ENCODE measurements at regions not wholly inside any gene's neighbourhood (a gene's known extent, or its start where the extent isn't known, plus 50 kb on each side); places are given as distances from the start of the nearest gene placed in this dataset.

GRCh38 chr15:69956417-69956816 is 141.3 kb downstream of the TLE3 start:
- DNase-seq (ENCODE audit: low read depth), result no peak
- no peak for TF ChIP-seq CTCF (conservative IDR thresholded peaks at IDR 0.05; ENCODE audit: low read depth, low read length)
- H3K4me3 ChIP-seq (ENCODE audit: low read depth, low read length), result no peak overlapping the region

GRCh38 chr15:69957175-69957574 is 140.5 kb downstream of the TLE3 start:
- TF ChIP-seq CTCF (conservative IDR thresholded peaks at IDR 0.05; ENCODE audit: low read depth, low read length), result peak; percentile 31
- no peak for DNase-seq (ENCODE audit: low read depth)
- no peak overlapping the region for H3K4me3 ChIP-seq (ENCODE audit: low read depth, low read length)

GRCh38 chr15:69958496-69959084 is 139.1 kb downstream of the TLE3 start:
- TF ChIP-seq CTCF (conservative IDR thresholded peaks at IDR 0.05; ENCODE audit: low read depth, low read length), result no peak
- no peak for DNase-seq (ENCODE audit: low read depth)
- no peak overlapping the region for H3K4me3 ChIP-seq (ENCODE audit: low read depth, low read length)

- no peak overlapping the region for H3K4me3 ChIP-seq (ENCODE audit: low read depth, low read length)
- no peak for DNase-seq (ENCODE audit: low read depth)
- TF ChIP-seq CTCF (conservative IDR thresholded peaks at IDR 0.05; ENCODE audit: low read depth, low read length), result no peak
Observed at GRCh38 chr15:69962561-69962960, 135.2 kb downstream of the TLE3 start.

- no peak for DNase-seq (ENCODE audit: low read depth)
- no peak for TF ChIP-seq CTCF (conservative IDR thresholded peaks at IDR 0.05; ENCODE audit: low read depth, low read length)
- no peak overlapping the region for H3K4me3 ChIP-seq (ENCODE audit: low read depth, low read length)
Observed at GRCh38 chr15:69963385-69963784, 134.3 kb downstream of the TLE3 start.

- DNase-seq (ENCODE audit: low read depth), result no peak
- TF ChIP-seq CTCF (conservative IDR thresholded peaks at IDR 0.05; ENCODE audit: low read depth, low read length), result no peak
- H3K4me3 ChIP-seq (ENCODE audit: low read depth, low read length), result no peak overlapping the region
Observed at GRCh38 chr15:69971771-69972170, 125.9 kb downstream of the TLE3 start.

GRCh38 chr15:69972436-69972835 is 125.3 kb downstream of the TLE3 start:
- no peak for DNase-seq (ENCODE audit: low read depth)
- no peak for TF ChIP-seq CTCF (conservative IDR thresholded peaks at IDR 0.05; ENCODE audit: low read depth, low read length)

More at GRCh38 chr15:69972436-69972835, 125.3 kb downstream of the TLE3 start:
- H3K4me3 ChIP-seq (ENCODE audit: low read depth, low read length), result no peak overlapping the region

Data from epithelial cell of proximal tubule (primary cell).